Inferior parietal cortex (tissue), 1 donor: ENCODE measurements at regions not wholly inside any gene's neighbourhood (a gene's known extent, or its start where the extent isn't known, plus 50 kb on each side); places are given as distances from the start of the nearest gene placed in this dataset.
"Not testable (repeated sequence)": the region's sequence is repeated elsewhere in the genome, so short reads cannot be mapped to it uniquely, and the experiment has no call there.

Experiments used
- DNase-seq: peaks from one replicate; pipeline ENCODE4 v3.0.0-alpha.2; 2016; ENCODE audit errors: extremely low spot score

GRCh38 chr5:130955041-130955440 lies 210.0 kb downstream of the HINT1 start:
- no peak for DNase-seq

DNA sequence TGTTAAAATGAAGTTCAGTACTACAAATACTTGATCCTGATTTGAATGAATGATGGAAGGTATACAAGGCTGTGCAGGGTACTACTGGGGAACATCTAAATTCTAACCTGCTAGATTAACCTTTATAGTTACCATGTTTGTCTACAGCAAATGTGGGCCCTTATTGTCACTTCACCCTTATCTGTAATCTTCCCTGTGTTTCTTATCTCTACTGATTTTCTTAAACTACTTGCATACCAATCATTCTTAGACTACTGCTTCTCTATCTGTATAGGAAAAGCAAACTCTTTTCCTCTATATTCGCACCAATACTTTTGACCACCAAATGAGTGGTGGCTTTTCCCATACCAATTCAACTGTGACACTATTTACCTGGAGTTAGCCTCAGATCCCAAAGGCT lies 210.7 kb downstream of the HINT1 start:
- no peak for DNase-seq

DNA sequence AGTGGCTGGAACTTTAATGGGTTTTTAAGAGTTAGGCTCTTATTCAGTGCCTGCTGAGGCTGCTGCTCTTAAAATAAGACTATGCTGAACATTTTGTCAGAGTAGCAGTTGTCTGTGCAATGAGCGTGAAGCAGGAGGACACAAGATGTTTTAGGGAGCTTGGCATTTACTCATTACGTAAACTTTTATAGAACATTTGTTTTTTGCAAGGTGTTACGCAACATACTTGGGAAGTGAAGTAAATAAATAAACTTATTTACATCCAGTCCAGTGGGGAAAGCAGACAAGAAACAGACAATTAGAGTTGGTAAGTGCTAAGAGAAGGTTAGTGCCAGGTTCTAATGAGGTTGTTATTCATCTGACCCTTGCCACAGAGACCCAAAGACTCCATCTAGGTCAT lies 226.0 kb downstream of the HINT1 start:
- DNase-seq, result no peak

DNA sequence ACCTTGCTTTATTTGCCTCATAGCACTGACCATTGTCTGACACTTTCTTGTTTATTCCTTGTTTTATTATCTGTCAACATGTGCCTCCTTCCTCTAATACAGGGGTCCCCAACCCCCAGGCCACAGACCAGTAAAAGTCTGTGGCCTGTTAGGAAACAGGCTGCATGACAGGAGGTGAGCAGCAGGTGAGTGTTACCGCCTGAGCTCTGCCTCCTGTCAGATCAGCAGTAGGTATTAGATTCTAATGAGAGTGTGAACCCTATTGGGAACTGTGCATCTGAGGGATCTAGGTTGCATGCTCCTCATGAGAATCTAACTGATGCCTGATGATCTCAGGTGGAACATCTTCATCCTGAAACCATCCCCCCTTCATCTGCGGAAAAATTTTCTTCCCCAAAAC lies 228.0 kb downstream of the HINT1 start:
- DNase-seq, result no peak

DNA sequence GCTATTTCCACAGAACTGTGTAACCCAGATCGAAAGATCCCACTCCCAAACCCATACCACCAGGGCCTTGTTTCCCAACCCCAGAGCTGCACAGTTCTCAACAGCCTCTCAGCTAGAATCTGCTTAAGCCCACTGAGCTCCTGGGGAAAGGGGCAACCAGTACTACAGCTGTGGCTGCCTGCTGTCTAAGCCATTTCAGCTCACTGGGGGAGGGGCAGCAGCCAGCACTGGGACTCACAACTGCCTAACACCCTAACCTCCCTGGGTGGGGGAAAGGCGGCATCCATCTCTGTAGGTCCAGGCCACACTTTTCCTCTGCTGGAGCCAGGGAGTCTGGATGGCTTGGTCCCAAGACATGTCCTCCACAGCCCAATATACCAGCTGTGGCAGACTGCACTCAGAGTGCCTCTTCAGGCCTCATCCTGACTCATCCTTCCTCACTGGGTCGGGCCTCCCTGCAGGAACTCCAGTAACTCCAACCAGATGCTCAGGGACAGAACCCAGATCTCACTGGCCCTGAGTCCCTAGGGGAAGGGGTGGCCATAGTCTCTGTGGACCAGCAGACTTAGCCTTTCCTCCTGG lies 241.4 kb downstream of the HINT1 start:
- DNase-seq, result no peak

- DNase-seq, result no peak
Measured at GRCh38 chr5:130912088-130912487, 253.0 kb downstream of the HINT1 start.

DNA sequence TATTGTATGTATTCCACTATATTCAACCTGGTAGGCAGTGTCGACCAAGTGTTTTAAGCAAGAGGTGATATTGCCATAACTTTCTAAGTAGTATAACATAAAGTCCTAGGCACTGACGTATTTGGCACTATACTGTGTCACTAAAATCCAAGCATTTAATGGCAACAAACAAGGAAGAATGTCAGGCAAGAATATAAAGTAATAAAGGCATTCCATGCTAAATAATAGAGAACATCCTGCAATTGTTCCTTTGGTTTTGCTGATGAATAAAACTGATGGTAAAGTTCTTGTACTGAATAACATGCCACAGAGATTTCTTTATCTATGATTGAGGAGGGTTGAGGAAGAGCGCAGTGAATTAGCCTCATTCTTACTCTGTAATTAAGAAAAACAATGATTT lies 256.9 kb downstream of the HINT1 start:
- DNase-seq, result no peak

GRCh38 chr5:130897537-130898195 lies 267.4 kb downstream of the HINT1 start:
- DNase-seq, result not testable (repeated sequence)

- not testable (repeated sequence) for DNase-seq
Measured at GRCh38 chr5:130897181-130897536, 267.9 kb downstream of the HINT1 start.

GRCh38 chr5:130896636-130897035 lies 268.4 kb downstream of the HINT1 start:
- DNase-seq, result no peak

- no peak for DNase-seq
Measured at GRCh38 chr5:130893006-130893405, 272.1 kb downstream of the HINT1 start.

DNA sequence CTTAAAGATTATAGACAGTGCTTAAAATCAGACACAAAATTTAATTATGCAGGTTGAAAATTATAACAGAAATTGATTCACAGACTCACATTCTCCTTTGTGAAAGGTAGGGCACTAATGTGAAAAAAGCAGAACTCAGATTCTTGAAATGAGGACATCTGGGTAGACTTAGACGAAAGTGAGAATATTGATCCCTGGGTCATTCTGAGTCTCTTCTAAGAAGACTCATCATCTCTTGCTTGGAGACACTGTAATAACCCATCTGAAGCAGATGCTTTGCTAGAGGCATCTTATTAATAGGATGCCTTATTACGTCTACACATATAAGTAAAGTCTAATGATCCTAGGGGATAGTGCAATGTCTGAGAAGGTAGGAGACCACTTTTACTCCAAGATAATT lies 274.4 kb downstream of the HINT1 start:
- DNase-seq, result no peak

DNA sequence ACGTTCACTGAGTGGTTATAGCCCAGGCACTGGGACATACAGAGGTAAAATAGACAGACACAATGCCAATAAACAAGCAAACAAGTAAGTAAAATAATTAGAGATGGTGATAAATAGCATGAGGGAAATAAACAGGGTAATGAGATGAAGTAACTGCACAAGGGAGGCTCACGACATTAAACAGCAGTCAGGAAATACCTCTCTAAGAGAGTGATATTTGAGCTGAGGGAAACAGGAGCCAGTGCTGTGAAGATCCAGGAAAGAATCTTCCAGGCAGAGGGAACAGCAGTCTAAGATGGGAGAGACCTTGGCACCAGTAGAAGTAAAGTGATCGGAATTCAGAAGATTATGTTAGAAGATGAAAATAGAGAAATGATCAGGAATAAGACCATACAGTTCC lies 279.4 kb downstream of the HINT1 start:
- DNase-seq, result no peak

DNA sequence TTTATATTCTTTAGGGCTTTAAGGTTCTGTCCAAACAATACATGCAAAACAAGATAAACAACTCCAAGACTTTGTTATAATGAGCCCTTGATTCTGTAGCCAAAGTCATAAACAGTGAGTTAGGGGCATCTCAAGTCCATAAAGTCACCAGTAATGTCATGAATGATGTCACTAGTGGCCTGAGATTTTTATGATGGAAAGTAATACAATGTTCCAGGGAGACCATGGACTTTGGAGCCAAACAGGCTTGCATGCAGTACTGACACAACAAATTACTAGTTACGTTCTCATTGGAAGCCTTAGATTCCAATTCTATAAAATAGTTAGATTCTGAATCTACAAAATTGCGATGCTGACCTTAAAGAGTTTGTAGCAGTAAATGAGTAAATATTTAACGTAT lies 280.0 kb downstream of the HINT1 start:
- DNase-seq, result no peak

- DNase-seq, result no peak
Measured at GRCh38 chr5:130884023-130884422, 281.0 kb downstream of the HINT1 start.

DNA sequence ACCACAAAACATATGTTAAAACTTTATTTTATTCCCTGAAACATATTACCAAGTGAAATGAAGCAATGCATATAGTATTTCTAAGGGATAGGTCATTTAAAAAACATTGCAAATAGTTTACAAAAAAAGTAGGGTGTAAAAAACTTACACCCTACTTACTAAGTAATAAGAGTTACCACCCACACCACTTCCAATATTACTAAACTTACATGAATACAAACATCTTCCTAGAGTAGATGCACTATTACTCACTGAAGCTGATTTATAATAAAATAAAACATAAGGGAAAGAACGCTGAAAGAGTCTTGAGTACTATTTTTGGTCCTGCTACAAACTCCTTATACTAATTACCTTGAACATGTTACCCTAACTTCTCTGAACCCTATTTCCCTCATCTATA lies 289.4 kb downstream of the HINT1 start:
- no peak for DNase-seq

GRCh38 chr5:130874861-130875417 lies 290.1 kb downstream of the HINT1 start:
- no peak for DNase-seq

DNA sequence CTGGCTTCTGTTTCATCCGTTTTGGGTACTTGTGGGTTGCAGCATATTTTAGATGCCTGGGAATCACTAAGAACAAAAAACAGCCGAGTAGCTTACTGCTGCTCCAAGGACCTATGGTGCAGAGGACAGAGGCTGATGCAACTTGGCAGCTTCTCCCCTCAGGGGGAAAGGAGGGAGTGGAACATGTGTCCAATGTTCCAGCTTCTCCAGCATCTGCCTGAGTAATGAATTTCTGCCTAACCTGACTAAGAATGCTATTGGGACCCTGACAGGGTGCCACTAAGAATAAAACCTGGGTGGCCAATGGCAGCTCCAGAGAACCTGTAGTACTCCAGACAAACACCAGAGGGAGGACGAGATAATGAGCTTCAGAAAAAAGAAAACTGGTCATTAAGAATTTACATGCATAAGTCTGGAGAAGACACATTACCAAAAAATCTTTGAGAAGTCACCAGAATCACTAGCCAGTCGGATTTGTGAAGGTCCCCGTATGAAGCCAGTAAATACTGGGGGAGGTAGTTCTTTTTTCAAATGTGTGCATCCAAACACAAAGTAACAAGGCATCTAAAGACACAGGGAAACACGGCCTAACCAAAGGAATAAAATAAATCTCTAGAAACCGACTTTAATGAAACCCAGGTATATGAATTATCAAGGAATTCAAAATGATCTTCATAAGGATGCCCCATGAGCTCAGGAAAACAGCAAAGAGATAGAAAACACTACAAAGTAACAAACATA lies 293.5 kb downstream of the HINT1 start:
- DNase-seq, result no peak

GRCh38 chr5:130870691-130871090 lies 294.4 kb downstream of the HINT1 start:
- no peak for DNase-seq

- no peak for DNase-seq
Measured at GRCh38 chr5:130868186-130868840, 296.7 kb downstream of the HINT1 start.

GRCh38 chr5:130845049-130845765 lies 319.8 kb downstream of the HINT1 start:
- DNase-seq, result no peak
